B cell (primary cell): ENCODE measurements at regions not wholly inside any gene's neighbourhood (a gene's known extent, or its start where the extent isn't known, plus 50 kb on each side); places are given as distances from the start of the nearest gene placed in this dataset.
"Not testable (repeated sequence)": the region's sequence is repeated elsewhere in the genome, so short reads cannot be mapped to it uniquely, and the experiment has no call there.

Experiments used
- ATAC-seq: fragments of 200-7000 bp; cut with Tn5 transposase; one replicate; pipeline ENCODE4 v1.10.0; 2021; ENCODE audit warnings: low read depth, mild to moderate bottlenecking, moderate number of reproducible peaks, moderate library complexity
- CTCF ChIA-PET: fragments of 350-600 bp; sonication (Branson Sonifier 250); formaldehyde crosslinking; loops from one replicate; lab custom pipeline; 2021; ENCODE audit warnings: antibody characterized with exemption, inconsistent platforms; lab: Charles Lee
- POLR2A ChIA-PET: fragments of 350-600 bp; sonication (Branson Sonifier 250); formaldehyde crosslinking; loops from one replicate; lab custom pipeline; 2021; ENCODE audit warnings: antibody characterized with exemption; lab: Charles Lee
- DNase-seq: peaks from one replicate; pipeline ENCODE4 v3.0.0; 2013
- H2AFZ ChIP-seq: 2 replicates; pipeline ENCODE4 v1.6.1; 2012; ENCODE audit warnings: mild to moderate bottlenecking, low read depth, low read length; ENCODE audit not compliant: insufficient read depth, poor library complexity, severe bottlenecking
- H3K27ac ChIP-seq, 2 donors: 1 replicate in 1 of 2; 2 replicates in 1 of 2; pipeline ENCODE4 v1.5.1; 2012 to 2013; ENCODE audit warnings: low read length in 2 of 2, mild to moderate bottlenecking in 2 of 2, moderate library complexity in 1 of 2
- H3K27me3 ChIP-seq, 4 experiments: fragments of 200-600 bp in 1 of 4; sonication (generic) in 1 of 4; replicated peaks in 1 of 4; 1 replicate in 2 of 4; 2 replicates in 2 of 4; pipeline versions ENCODE4 v1.6.1 to v1.7.0; 2013 to 2016; ENCODE audit warnings: low read length in 3 of 4, mild to moderate bottlenecking in 2 of 4, mixed read lengths in 1 of 4, moderate library complexity in 1 of 4; ENCODE audit not compliant: insufficient read depth in 4 of 4, control insufficient read depth in 3 of 4; ENCODE audit errors: control extremely low read depth in 1 of 4
- H3K36me3 ChIP-seq, 2 experiments: replicated peaks in 1 of 2; 1 replicate in 1 of 2; 2 replicates in 1 of 2; pipeline versions ENCODE4 v1.6.1 to v1.7.1; 2013; ENCODE audit warnings: low read length in 1 of 2; ENCODE audit not compliant: insufficient read depth in 2 of 2, control insufficient read depth in 1 of 2; ENCODE audit errors: control extremely low read depth in 1 of 2, extremely low read depth in 1 of 2
- H3K4me1 ChIP-seq, 2 donors: fragments of 200-600 bp in 1 of 2; sonication (generic) in 1 of 2; 1 replicate in 1 of 2; 2 replicates in 1 of 2; pipeline versions ENCODE4 v1.5.1 to v1.6.1; 2013 to 2017; ENCODE audit warnings: low read length in 2 of 2; ENCODE audit not compliant: control insufficient read depth in 2 of 2, insufficient read depth in 2 of 2
- H3K4me2 ChIP-seq: replicated peaks from 2 replicates; pipeline ENCODE3; 2012; ENCODE audit warnings: mild to moderate bottlenecking, low read depth, low read length; ENCODE audit not compliant: poor library complexity, severe bottlenecking
- H3K4me3 ChIP-seq, 5 experiments: fragments of 200-600 bp in 1 of 5; sonication (generic) in 1 of 5; 1 replicate in 3 of 5; 2 replicates in 2 of 5; pipeline versions ENCODE4 v1.5.1 to v1.7.0; 2011 to 2016; ENCODE audit warnings: low read length in 4 of 5, mild to moderate bottlenecking in 4 of 5, low read depth in 2 of 5, control low read depth in 1 of 5, moderate library complexity in 1 of 5; ENCODE audit not compliant: insufficient read depth in 1 of 5; ENCODE audit errors: control extremely low read depth in 1 of 5, extremely low read depth in 1 of 5
- H3K79me2 ChIP-seq: fragments of 200-600 bp; sonication (generic); one replicate; pipeline ENCODE4 v1.6.0; 2016; ENCODE audit warnings: low read length; ENCODE audit not compliant: control insufficient read depth, insufficient read depth
- H3K9ac ChIP-seq: fragments of 200-600 bp; sonication (generic); 2 replicates; pipeline ENCODE4 v1.6.1; 2017; ENCODE audit warnings: mild to moderate bottlenecking, low read length, moderate library complexity
- H3K9me3 ChIP-seq, 3 donors: one replicate each; pipeline versions ENCODE4 v1.6.1 to v1.7.1; 2013; ENCODE audit warnings: low read length in 2 of 3; ENCODE audit not compliant: control insufficient read depth in 2 of 3, insufficient read depth in 1 of 3; ENCODE audit errors: control extremely low read depth in 1 of 3
- H4K20me1 ChIP-seq: 2 replicates; pipeline ENCODE4 v1.6.0; 2012; ENCODE audit warnings: mild to moderate bottlenecking, low read length; ENCODE audit not compliant: insufficient read depth, control insufficient read depth, poor library complexity, severe bottlenecking
- H3K27ac Mint-ChIP-seq: one replicate; pipeline ENCODE4 v1.8.0; 2021; ENCODE audit warnings: mixed read lengths
- H3K27me3 Mint-ChIP-seq: one replicate; pipeline ENCODE4 v1.8.0; 2021; ENCODE audit warnings: mixed read lengths
- H3K4me1 Mint-ChIP-seq: one replicate; pipeline ENCODE4 v1.8.0; 2021; ENCODE audit warnings: mixed read lengths
- H3K4me3 Mint-ChIP-seq: one replicate; pipeline ENCODE4 v1.8.0; 2021; ENCODE audit warnings: mixed read lengths
- H3K9me3 Mint-ChIP-seq: one replicate; pipeline ENCODE4 v1.8.0; 2022; ENCODE audit warnings: mixed read lengths; ENCODE audit not compliant: insufficient read depth
- CTCF ChIP-seq: fragments of 200-600 bp; IDR thresholded peaks from one replicate; pipeline ENCODE4 v1.8.0; 2022; ENCODE audit warnings: antibody characterized with exemption, mild to moderate bottlenecking
- EZH2 ChIP-seq: IDR thresholded peaks from 2 replicates; pipeline ENCODE4 v1.6.1; 2012; ENCODE audit warnings: borderline replicate concordance, low read depth, mild to moderate bottlenecking, moderate library complexity, low read length; ENCODE audit not compliant: insufficient read depth, poor library complexity, severe bottlenecking
- WGBS: methylation state at CpG from one replicate; pipeline ENCODE4 v1.1.5; 2013; ENCODE audit warnings: missing lambda C conversion rate; ENCODE audit not compliant: insufficient coverage; 5-methylcytosine and 5-hydroxymethylcytosine counted together
- intact Hi-C: fragments of 100-400 bp; cut with micrococcal nuclease; formaldehyde crosslinking; loops from one replicate; pipeline ENCODE4 v1.10.0; 2022

- H2AFZ ChIP-seq, ATAC-seq, H4K20me1 ChIP-seq, H3K27me3 ChIP-seq, H3K9ac ChIP-seq, H3K27me3 Mint-ChIP-seq, H3K4me2 ChIP-seq, H3K9me3 Mint-ChIP-seq, POLR2A ChIA-PET, H3K4me3 ChIP-seq, H3K4me1 Mint-ChIP-seq, intact Hi-C loops, H3K36me3 ChIP-seq, H3K27ac Mint-ChIP-seq, H3K79me2 ChIP-seq, H3K9me3 ChIP-seq, H3K27ac ChIP-seq, H3K4me1 ChIP-seq, DNase-seq, H3K4me3 Mint-ChIP-seq, CTCF ChIA-PET: not testable (repeated sequence)
- WGBS: 91% methylated on average over 26 of the region's 32 CpGs
These were observed 657.8 kb downstream of the TRIML1 start for GRCh38 chr4:188797011-188797410.

GRCh38 chr4:188804861-188805260, 665.6 kb downstream of the TRIML1 start:
- no peaks in the 10 kb centered on the region for H3K27me3 Mint-ChIP-seq
- no peak overlapping the region for H3K4me3 Mint-ChIP-seq
- no peak overlapping the region for H2AFZ ChIP-seq
- H3K79me2 ChIP-seq: no peaks in the 10 kb centered on the region
- H3K9me3 ChIP-seq: no peaks in the 10 kb centered on the region
- no peak overlapping the region for H3K4me3 ChIP-seq
- no peak overlapping the region for H3K4me2 ChIP-seq
- no peaks in the 10 kb centered on the region for H3K4me1 Mint-ChIP-seq
- ChIA-PET CTCF (no interaction called here), POLR2A (no interaction called here)
- WGBS: 80% methylated on average over 3 of the region's 4 CpGs
- no peaks in the 10 kb centered on the region for H3K27me3 ChIP-seq
- H3K36me3 ChIP-seq: no peaks in the 10 kb centered on the region
- no peaks in the 10 kb centered on the region for H3K9me3 Mint-ChIP-seq
- H3K4me1 ChIP-seq: no peaks in the 10 kb centered on the region
- H3K27ac Mint-ChIP-seq: no peak overlapping the region
- H3K27ac ChIP-seq: no peak overlapping the region
- no peak overlapping the region for H3K9ac ChIP-seq
- ATAC-seq: no peak
- no peaks in the 10 kb centered on the region for H4K20me1 ChIP-seq
- no peak for DNase-seq
- intact Hi-C loops: no loop called here
- TF ChIP-seq EZH2: no peak
- TF ChIP-seq CTCF: no peak
